K562 (cell line): ENCODE measurements at regions not wholly inside any gene's neighbourhood (a gene's known extent, or its start where the extent isn't known, plus 50 kb on each side); places are given as distances from the start of the nearest gene placed in this dataset.

ENCODE experiments used
- ELF1 ChIP-seq: fragments of 200-800 bp; sonication (Bioruptor generic); IDR thresholded peaks from 2 replicates; pipeline ENCODE4 v1.6.1; 2016; ENCODE audit warnings: missing genetic modification characterization, missing compliant biosample characterization
- JUN ChIP-seq, 2 experiments: sonication (generic) in 1 of 2; formaldehyde crosslinking in 1 of 2; IDR thresholded peaks; 2 replicates each; pipeline versions ENCODE4 v1.6.1 to v1.8.0; 2012 to 2022; ENCODE audit warnings: borderline replicate concordance in 2 of 2, mild to moderate bottlenecking in 2 of 2, improper control_type of control experiment in 1 of 2, low read depth in 1 of 2, low read length in 1 of 2, missing genetic modification reagents in 1 of 2
- NBN ChIP-seq: fragments of 450-650 bp; IDR thresholded peaks from 2 replicates; pipeline ENCODE4 v1.6.1; 2016; ENCODE audit warnings: low read depth, mild to moderate bottlenecking
- NRF1 ChIP-seq, 2 experiments: fragments of 450-650 bp; IDR thresholded peaks in 1 of 2; conservative IDR thresholded peaks in 1 of 2; 2 replicates each; pipeline ENCODE4 v1.6.1; 2014; ENCODE audit warnings: mild to moderate bottlenecking in 2 of 2
- SETDB1 ChIP-seq: IDR thresholded peaks from one replicate; pipeline ENCODE4 v1.6.1; 2012; ENCODE audit warnings: low read length, control low read depth, inconsistent platforms
- SIN3B ChIP-seq: fragments of 450-650 bp; IDR thresholded peaks from 2 replicates; pipeline ENCODE4 v1.6.1; 2017; ENCODE audit warnings: low read depth, mild to moderate bottlenecking, moderate library complexity
- SP1 ChIP-seq: sonication (generic); formaldehyde crosslinking; IDR thresholded peaks from 2 replicates; pipeline ENCODE4 v1.8.1; 2022; ENCODE audit warnings: mild to moderate bottlenecking, missing genetic modification reagents
- SRSF3 ChIP-seq: fragments of 200-400 bp; formaldehyde crosslinking; IDR thresholded peaks from 2 replicates; pipeline ENCODE4 v1.6.1; 2016; ENCODE audit warnings: mild to moderate bottlenecking, low read length, moderate library complexity; ENCODE audit not compliant: insufficient read depth
- ZBTB8A ChIP-seq: fragments of 450-650 bp; IDR thresholded peaks from 2 replicates; pipeline ENCODE4 v1.6.1; 2018; ENCODE audit warnings: mild to moderate bottlenecking, moderate library complexity; ENCODE audit not compliant: partially characterized antibody
- ZNF121 ChIP-seq: sonication (generic); formaldehyde crosslinking; conservative IDR thresholded peaks from 2 replicates; pipeline ENCODE4 v1.8.0; 2022; ENCODE audit warnings: missing genetic modification reagents
- ZNF175 ChIP-seq: fragments of 200-800 bp; sonication (Bioruptor generic); IDR thresholded peaks from 2 replicates; pipeline ENCODE4 v1.6.1; 2016; ENCODE audit warnings: low read depth, mild to moderate bottlenecking, missing genetic modification characterization, missing compliant biosample characterization
- TF ChIP-seq, protein P1 (sequence below), 3 experiments: IDR thresholded peaks in 2 of 3; conservative IDR thresholded peaks in 1 of 3; 2 replicates each; pipeline ENCODE4 v1.5.1; 2011 to 2012; ENCODE audit warnings: low read length in 3 of 3, mild to moderate bottlenecking in 3 of 3, control low read depth in 2 of 3, improper control_type of control experiment in 1 of 3, inconsistent platforms in 1 of 3, low read depth in 1 of 3, mixed read lengths in 1 of 3, moderate library complexity in 1 of 3; ENCODE audit not compliant: insufficient read depth in 2 of 3
- TF ChIP-seq, protein P2 (sequence below), 2 experiments: fragments of 450-650 bp; formaldehyde crosslinking in 1 of 2; IDR thresholded peaks; 2 replicates each; pipeline versions ENCODE4 v1.4.0 to v1.6.1; 2014 to 2020; ENCODE audit warnings: mild to moderate bottlenecking in 2 of 2, borderline replicate concordance in 1 of 2, low read depth in 1 of 2

DNA sequence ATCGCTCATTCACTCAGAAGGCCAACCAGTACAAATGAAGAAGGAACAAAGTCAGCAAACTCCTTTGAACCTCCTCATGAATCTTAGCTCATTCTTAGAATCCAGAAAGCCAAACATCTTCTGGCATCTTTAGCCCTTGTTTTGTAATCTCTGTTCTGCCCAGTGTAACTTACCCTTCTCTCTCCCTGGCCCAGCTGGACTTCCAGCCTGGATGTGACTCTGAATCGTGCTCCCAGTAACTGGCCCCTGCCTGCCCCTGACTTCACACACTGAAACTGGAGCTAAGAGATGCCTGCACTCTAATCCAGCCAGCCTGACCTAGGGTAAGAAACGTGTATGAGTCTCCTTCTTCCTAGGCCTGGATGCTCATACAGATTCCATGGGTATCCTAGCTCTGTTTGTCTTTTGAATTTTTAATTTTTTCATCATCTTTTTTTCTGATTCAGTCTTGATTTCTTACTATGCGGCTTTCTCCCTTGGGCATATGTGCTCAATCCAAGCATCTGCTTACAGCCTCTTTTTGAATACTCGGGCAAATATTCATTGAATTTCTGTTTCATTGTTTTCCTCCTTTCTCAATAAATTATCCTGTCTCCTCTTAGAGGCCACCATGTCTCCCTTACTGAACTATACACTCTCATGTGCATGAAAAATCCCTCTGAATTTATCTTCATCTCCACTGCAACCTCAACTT lies 845.6 kb upstream of the AUTS2 start:
- TF ChIP-seq SP1, result no peak
- TF ChIP-seq NRF1 (conservative IDR thresholded peaks at IDR 0.05 in 1 of 2, IDR thresholded peaks at IDR 0.05 in 1 of 2), result no peak
- TF ChIP-seq, protein P1, sequence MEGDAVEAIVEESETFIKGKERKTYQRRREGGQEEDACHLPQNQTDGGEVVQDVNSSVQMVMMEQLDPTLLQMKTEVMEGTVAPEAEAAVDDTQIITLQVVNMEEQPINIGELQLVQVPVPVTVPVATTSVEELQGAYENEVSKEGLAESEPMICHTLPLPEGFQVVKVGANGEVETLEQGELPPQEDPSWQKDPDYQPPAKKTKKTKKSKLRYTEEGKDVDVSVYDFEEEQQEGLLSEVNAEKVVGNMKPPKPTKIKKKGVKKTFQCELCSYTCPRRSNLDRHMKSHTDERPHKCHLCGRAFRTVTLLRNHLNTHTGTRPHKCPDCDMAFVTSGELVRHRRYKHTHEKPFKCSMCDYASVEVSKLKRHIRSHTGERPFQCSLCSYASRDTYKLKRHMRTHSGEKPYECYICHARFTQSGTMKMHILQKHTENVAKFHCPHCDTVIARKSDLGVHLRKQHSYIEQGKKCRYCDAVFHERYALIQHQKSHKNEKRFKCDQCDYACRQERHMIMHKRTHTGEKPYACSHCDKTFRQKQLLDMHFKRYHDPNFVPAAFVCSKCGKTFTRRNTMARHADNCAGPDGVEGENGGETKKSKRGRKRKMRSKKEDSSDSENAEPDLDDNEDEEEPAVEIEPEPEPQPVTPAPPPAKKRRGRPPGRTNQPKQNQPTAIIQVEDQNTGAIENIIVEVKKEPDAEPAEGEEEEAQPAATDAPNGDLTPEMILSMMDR (IDR thresholded peaks at IDR 0.05 in 2 of 3, conservative IDR thresholded peaks at IDR 0.05 in 1 of 3; ENCODE audit: insufficient read depth in 2 of 3, low read depth in 1 of 3, low read length in 3 of 3), result no peak
- TF ChIP-seq SRSF3, result no peak
- no peak for TF ChIP-seq SETDB1
- no peak for TF ChIP-seq ELF1 (tag)
- TF ChIP-seq ZNF121 (CRISPR knock-in tag), result no peak
- TF ChIP-seq ZBTB8A, result no peak
- TF ChIP-seq ZNF175 (CRISPR knock-in tag), result no peak
- TF ChIP-seq JUN (IDR thresholded peaks at IDR 0.05; ENCODE audit: borderline replicate concordance, low read depth, low read length), result no peak
- no peak for TF ChIP-seq JUN (CRISPR knock-in tag; IDR thresholded peaks at IDR 0.05; ENCODE audit: borderline replicate concordance)
- no peak for TF ChIP-seq SIN3B
- TF ChIP-seq NBN, result no peak
- TF ChIP-seq, protein P2, sequence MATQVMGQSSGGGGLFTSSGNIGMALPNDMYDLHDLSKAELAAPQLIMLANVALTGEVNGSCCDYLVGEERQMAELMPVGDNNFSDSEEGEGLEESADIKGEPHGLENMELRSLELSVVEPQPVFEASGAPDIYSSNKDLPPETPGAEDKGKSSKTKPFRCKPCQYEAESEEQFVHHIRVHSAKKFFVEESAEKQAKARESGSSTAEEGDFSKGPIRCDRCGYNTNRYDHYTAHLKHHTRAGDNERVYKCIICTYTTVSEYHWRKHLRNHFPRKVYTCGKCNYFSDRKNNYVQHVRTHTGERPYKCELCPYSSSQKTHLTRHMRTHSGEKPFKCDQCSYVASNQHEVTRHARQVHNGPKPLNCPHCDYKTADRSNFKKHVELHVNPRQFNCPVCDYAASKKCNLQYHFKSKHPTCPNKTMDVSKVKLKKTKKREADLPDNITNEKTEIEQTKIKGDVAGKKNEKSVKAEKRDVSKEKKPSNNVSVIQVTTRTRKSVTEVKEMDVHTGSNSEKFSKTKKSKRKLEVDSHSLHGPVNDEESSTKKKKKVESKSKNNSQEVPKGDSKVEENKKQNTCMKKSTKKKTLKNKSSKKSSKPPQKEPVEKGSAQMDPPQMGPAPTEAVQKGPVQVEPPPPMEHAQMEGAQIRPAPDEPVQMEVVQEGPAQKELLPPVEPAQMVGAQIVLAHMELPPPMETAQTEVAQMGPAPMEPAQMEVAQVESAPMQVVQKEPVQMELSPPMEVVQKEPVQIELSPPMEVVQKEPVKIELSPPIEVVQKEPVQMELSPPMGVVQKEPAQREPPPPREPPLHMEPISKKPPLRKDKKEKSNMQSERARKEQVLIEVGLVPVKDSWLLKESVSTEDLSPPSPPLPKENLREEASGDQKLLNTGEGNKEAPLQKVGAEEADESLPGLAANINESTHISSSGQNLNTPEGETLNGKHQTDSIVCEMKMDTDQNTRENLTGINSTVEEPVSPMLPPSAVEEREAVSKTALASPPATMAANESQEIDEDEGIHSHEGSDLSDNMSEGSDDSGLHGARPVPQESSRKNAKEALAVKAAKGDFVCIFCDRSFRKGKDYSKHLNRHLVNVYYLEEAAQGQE (IDR thresholded peaks at IDR 0.05; ENCODE audit: borderline replicate concordance), result no peak
- TF ChIP-seq, protein P2 (CRISPR knock-in tag; IDR thresholded peaks at IDR 0.05; ENCODE audit: low read depth), result no peak
